Pons (tissue), 1 donor: ENCODE measurements at regions not wholly inside any gene's neighbourhood (a gene's known extent, or its start where the extent isn't known, plus 50 kb on each side); places are given as distances from the start of the nearest gene placed in this dataset.

Experiments
- DNase-seq: peaks from one replicate; pipeline ENCODE4 v3.0.0-alpha.2; 2016; ENCODE audit warnings: low spot score

DNA sequence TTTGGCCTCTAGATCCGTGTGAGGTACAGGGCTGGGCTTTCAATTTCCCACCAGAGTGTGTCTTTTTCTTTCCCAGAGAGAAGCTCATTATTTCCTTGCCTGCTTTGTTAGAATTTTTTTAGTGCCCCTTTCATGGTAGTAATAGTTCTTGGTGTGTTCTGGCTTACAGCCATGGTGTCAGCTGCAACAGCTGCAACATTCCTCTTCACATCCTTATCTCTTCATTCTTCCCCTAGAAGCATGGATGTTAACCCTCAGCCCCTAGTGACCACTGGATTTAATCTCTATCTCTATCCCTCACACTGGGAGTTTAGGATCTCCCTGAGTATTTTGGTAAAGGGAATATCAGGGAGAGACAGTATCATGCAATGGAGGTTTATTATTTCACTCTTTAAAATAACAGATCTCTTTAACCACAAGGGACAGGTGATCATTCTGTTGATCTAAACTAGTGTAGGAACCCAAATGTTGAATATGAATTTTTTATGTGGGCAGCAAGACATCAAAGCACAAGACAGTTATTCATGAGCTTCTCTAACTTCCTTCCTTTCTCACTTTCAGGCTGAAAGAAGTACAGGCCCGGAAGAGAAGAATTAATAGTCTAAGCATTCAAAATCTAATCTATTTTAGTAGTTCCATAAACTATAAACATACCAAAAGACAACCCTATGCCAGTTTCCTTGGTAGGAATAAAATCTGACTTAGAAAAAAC, 160.2 kb downstream of the FAM170A start:
- no peak for DNase-seq

DNA sequence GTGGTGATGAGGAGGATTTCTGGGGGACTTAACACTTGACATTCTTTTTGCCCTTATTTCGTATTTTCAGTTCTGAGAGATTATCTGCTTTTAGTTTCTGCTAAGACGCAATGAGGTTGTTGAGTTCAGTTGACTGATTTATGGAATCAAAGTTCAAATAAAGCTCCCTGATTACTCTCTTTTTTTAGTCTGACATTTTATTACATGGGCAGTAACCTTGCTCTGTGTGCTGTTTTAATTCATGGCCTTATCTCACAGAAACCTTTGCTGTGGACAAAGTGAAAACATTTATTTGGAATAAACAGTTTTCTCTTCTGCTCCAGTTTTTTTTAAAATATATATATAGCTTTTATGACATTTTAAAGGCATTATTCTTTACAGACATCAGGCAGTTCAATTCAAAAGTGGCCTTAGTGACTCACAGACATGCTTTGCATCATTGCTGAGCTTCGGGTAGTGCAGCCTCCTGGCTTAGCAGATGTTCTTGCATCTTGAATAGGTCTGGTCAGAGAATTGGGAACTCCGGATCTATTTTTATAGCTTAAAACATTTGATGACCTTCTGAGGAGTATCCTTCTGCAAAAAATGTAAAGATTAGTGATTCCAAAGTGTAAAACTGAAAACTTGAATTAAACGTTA, 162.9 kb downstream of the FAM170A start:
- peak; percentile 18 for DNase-seq

DNA sequence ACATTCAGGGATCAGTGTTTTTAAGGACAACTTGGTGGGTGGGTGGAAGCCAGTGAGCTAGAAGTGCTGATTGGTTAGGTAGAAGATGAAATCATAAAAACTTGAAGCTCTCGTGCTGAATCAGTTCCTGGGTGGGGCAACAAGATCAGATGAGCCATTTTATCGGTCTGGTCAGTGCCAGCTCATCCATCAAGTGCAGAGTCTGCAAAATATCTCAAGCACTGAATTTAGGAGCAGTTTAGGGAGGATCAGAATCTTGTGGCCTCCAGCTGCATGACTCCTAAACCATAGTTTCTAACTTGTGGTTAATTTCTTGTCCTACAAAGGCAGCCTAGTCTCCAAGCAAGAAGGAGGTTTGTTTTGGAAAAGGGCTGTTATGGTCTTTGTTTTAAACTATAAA, 166.4 kb downstream of the FAM170A start:
- DNase-seq: no peak

DNA sequence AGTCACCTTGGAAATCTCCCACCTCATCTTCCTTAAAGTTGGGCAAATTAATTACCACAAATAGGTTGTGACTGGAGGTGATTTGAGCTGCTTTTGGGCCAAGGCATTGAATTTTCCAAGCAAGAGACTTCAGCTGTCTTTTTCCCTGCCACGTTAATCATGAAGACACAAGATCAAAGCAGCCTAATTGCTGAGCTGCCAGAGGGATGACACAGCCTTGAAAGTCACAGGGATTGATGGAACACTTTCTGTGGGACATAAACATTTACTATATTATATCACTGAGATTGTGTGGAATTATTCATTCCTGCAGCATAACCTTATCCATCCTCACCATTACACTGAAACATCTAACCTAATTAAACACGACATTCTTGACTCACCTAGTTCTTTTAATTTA, 172.2 kb downstream of the FAM170A start:
- no peak for DNase-seq

DNA sequence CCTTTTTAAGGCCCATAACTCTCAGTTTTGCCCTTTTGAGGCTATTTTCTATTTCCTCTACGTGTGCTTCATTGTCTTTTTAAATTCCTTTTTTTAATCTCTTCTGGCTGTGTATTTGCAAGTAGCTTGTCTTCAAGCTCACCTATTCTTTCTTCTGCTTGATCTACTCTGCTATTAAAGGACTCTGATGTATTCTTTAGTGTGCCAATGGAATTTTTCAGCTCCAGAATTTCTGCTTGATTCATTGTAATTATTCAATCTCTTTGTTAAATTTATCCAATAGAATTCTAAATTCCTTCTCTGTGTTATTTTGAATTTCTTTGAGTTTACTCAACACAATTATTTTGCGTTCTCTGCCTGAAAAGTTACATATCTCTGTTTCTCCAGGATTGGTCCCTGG, 178.7 kb downstream of the FAM170A start:
- DNase-seq: no peak

DNA sequence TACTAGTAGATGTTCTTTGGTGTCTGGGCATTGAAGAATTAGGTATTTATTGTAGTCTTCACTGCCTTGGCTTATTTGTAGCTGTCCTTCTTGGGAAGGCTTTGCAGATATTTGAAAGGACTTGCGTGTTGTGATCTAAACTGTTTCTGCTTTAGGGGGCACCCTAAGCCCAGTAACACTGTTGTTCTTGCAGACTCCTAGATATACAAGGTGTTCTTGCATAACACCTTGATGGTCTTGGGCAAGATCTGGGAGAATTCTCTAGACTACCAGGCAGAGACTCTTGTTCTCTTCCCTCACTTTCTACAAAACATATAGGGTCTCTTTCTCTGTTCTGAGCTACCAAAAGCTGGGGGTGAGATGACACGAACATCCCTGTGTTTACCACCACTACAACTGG, 179.1 kb downstream of the FAM170A start:
- no peak for DNase-seq

DNA sequence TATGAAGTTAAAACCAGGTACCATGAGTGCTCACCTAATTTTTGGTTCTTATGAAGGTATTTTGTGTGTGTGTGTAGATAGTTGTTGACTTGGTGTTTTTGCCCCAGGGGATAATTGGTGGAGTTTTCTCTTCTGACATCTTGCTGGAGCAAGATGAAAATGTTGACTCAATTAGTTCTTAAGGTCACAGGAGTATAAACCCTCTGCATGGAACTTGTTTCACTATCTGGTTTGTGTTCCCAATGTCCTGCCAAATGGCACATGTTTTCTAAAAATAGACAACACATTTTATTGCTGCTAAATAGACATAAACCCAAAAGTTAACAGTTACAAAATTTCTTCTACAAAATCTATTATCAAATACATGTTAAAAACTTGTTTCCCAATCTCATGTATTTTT, 180.9 kb downstream of the FAM170A start:
- DNase-seq: no peak

DNA sequence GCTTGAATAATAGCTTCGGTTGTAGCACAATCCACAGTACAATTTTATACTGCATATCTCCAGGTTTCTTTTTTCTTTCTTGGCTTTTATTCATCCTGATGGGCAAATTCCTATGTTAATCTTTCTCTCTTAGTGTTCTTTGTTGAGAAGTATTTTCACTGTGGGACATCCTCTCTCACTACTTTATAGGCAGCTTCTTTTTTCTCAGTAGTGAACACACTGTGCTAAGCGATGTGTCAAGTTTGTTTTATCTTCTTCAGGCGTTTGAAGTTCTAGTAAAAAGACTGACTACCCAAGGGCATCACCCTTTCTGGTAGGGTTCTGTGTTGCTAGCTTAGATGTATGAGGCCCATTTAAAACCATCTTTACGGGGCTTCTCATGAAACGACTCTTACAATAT, 182.1 kb downstream of the FAM170A start:
- no peak for DNase-seq

DNA sequence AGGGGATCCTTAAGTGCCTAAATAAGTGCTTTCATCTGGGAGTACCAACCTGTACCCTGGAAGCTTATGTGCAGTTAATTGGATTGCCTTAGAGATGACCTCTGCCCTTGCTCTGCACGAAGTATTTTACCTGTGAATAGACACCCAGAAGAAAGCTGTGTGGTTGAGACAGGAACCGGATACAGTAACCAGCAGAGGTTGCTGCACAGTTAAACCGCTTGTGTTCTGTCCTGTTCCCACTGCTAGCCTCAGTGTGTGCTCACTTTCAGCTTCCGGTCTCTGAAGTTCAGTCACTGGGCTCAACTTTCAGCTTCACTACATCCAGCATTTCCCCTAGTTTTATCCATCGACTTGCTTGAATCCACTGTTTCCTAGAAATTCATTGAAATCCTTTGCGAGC, 185.3 kb downstream of the FAM170A start:
- DNase-seq: no peak

DNA sequence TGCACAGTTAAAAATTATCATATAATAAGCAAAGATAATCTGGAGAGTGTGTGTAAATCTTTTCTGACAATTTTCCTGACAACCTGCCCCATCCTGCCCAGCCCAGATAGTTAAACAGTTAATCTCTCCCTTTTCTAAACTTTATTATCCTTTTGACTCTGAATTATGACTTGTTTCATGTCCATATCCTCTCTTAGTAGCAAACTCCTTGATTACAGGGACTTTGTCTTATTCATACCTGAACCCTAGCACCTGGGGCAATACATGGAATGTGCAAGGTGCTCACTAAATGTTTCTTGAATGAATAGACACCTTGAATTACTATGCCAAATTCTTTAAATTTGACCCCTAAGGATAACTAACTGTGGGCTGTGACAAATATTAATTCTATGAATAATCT, 186.7 kb downstream of the FAM170A start:
- no peak for DNase-seq

DNA sequence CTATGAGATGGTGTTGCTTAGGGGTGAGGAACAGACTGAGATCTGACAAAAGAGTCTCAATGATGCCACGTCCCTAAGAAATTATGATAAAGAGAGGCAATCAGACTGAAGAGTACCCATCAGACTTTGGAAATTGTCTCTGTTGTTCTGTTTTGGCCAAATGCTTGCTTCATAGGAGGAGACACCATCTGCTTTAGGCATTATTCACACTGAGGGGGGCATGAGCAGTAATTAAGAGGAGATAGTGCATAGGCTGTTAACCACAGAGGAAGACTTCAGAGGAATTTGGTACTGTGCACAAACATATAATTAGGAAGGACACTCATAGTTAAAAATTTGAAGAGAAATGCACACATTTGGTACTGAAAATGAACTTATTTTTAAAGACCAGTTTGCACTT, 190.7 kb downstream of the FAM170A start:
- DNase-seq: no peak

DNA sequence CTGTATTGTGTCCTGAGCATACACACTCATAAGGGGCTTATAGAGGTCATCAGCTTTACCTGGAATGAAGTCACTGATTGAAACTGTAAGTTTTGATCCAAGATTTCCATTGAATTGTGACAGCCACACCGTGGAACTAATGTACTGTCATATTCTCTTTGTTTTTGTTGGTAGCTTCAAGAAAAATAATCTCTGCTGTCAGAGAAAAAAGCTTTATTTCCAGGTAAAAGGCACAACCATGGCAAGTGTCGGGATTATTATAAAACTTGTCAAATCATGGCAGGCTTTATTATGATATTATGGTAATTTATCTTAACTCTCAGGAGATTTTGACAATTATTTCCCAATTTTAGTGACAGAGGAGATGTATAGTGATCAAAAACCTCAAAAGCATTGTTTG, 191.2 kb downstream of the FAM170A start:
- no peak for DNase-seq

DNA sequence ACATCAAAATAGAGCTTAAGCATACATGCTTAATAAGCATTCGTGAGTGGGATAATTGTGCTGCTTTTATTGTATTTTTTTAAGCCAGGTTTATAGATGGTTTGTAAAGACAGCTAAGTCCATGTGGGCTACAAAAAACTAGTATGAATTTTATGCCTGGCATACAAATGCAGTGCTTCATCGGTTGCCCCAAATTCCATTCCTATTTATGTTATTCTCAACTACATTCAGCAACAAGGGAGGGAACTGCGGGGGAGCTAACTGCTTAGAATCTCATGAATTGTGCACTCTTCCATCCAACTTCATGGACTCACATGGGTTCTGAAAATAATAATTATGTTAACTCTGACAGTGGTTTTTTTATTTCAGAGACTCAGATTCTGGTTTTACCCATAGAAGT, 199.2 kb downstream of the FAM170A start:
- no peak for DNase-seq

DNA sequence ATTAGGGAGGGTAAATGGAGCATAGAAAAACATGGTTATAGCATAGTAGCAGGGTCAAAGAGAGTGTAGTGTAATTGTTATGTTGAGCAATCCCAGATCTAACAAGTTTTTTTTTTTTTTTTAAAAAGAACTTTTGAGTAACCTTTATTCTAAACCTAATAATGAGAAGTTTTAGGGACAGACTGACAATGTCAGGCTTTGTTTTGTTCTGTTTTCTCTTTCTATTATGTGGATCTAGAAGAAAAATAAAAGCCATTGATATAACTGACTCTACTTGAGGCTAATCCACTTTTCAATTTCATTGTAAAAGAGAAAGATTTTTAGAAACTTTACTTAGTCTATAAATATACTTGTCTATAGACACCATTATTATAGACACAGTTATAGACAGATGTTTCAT, 200.0 kb downstream of the FAM170A start:
- no peak for DNase-seq

DNA sequence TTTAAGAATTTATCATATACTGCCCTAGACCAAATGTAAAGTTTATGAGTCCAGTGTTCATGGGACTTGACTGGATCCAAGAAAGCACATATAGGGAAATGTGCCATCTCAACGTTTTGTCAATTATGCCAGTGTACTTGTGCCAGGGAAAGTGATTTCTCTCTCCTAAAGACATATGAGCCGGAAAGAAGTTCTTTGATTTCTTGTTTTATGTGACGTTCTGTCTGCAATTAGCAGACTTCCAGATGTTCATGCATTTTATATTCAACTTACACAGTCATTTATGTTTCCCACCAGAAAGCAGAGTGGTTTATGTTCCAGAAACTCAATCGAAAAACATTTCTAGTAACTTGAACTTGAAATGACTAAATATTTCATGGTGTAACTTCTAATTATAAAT, 203.8 kb downstream of the FAM170A start:
- DNase-seq: no peak

DNA sequence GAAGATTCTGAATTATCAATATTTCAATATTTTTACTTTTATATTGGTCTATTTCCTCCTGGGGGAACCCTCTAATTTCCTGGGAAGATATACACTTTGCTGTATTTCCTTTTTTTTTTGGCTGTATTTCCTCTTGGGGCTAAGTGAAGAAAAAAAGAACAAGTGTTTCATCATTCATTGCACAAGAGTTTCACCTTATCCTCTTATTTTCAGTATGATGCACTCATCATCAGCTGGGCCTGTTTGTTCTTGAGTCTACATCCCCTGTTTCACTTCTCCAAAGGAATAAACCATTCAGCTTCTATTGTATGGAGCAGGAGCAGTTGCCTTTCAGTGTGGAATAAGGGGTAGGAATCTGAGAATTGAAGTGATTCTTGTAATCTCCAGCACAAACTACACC, 210.8 kb downstream of the FAM170A start:
- no peak for DNase-seq

DNA sequence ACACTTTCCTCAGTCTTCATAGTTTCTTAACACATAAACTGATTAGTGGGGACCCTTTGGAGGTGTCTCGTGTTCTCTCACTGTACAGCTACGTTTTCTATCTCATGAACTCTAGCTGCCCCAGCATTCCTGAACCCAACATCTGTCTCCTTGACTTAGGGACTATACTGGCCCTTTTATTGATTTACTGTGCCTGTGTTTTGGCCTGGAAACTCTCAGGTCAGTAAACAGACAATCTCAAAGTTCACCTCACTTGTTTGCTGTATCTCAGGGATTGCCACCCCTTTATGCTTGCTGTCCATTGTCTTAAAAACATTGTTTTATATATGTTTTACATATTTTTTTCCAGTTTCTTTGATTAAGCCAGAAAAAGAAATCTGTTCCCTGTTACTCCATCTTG, 222.8 kb downstream of the FAM170A start:
- DNase-seq: no peak

DNA sequence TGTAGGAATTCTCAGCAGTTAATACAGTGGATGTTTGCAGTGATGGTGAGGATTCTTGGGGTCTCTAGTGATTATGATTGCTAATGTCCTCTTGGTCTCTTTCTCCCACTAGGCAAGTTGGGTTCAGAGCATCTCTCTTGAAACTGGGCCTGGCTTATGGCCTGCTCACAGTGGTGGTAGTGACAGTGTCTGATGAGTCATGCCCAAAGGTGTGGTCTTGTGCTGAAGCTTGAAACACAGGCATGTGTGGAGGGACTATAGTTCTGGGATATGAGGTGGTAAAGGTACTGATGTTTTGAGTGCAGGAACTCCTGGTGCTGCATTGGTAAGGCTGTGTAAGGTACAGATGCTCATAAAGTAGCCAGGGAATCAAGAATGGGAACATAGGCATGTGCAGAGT, 231.1 kb downstream of the FAM170A start:
- DNase-seq: no peak

DNA sequence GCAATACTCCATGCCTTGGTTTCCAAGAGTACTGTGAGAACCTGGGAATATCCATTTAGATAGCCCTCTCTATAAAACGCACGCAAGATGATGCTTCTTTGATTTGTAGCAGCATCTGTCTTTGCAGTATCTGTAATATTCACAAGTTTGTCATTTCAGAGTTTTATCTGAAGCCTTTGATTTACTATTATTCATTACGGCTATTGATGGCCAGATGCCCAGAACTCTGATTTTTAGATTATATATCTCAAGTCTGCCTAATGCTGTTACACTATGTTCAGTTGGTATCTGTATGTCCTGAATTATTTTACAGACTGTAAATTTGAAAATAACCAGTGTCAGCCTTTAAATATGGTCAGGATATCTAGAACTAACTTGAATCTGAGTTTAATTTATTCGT, 233.3 kb downstream of the FAM170A start:
- DNase-seq: no peak

DNA sequence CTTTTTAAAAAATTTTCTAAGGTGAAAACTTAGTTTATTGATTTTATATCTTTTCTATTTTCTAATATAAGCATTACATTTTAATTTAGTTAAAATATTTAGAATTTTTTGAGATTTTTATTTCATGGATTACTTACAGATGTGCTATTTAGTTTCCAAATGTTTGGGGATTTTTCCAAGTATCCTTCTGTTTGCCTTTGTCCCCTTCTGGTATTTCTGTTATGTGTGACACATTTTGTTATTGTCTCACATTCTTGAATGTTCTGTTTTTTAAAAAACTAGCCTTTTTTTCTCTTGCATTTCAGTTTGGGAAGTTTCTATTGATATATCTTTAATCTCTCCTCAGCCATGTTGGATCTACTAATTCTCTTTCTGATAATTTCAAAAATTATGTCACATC, 234.9 kb downstream of the FAM170A start:
- no peak for DNase-seq

DNA sequence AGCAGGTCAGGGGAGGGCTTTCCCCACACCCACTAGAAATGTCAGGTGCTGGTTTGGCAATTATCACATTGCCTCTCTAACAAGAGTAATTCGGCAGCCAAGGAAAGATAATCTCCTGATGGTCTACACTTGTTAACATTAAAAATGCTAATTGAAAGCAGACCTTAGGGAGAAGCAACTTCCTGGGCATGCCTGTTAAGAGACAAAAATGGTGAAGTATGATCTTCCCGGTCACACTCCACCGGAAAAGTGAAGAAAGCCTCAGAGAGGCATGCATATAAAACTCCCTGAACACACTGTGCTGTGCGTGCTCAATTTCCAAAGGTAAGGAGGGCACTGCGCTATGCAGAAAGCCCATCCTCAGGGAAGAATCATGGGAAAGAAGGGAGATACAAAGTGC, 244.3 kb downstream of the FAM170A start:
- no peak for DNase-seq

DNA sequence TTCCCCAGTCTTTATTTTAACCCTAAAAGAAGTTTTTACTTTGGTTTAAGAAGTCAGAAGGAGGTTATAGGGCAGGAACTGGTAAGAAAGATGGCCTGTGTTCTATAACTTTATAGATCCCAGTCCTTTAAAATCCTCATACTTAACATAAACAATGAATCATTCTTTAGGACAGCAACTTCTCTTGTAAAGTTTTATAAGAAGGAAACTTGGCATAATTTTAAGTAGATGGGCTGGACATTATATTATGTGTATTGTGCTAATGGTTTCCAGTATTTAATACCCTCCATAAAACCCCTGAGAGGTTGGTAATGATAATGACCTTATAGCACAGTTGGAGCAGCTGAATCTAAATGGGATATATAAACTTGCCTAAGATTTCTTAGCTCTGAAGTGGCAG, 247.2 kb downstream of the FAM170A start:
- no peak for DNase-seq

DNA sequence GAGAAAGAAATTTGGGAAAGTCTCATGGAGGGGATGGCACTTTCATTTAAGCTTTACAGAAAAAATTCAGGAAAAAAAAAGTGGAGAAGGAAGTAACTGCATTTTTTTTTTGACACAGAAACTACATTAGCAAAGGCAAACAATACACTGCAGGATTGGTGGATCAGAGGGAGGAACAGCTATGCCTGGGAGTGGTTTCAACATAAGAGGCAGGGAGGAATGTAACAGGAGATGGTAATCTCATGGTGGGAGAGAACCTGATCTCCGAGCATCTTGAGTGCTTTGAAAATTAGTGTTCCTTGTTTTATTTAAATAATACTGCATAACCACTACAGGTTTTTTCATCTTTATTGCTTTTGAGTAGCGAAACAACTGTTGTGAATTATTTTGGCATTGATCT, 249.4 kb downstream of the FAM170A start:
- DNase-seq: no peak

DNA sequence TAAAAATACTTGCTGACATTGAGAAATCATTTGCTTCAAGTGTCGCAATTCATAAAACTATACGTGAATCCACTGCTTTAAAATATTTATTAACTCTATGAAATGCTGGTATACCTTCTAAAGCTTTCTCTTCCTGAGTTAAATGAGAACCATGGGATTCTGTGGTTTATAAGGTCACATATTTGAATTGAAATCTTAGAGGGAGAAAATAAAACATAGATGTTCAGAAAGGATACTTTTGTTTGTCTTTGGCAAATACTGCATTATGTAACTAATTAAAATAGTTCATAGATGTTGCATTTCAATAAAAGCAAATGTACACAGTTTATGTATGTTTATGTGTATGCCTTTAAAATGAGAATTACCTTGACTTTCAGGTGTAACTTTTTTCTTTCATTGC, 250.1 kb downstream of the FAM170A start:
- no peak for DNase-seq
